ENCODE measurements at regions not wholly inside any gene's neighbourhood (a gene's known extent, or its start where the extent isn't known, plus 50 kb on each side); places are given as distances from the start of the nearest gene placed in this dataset.

DNA sequence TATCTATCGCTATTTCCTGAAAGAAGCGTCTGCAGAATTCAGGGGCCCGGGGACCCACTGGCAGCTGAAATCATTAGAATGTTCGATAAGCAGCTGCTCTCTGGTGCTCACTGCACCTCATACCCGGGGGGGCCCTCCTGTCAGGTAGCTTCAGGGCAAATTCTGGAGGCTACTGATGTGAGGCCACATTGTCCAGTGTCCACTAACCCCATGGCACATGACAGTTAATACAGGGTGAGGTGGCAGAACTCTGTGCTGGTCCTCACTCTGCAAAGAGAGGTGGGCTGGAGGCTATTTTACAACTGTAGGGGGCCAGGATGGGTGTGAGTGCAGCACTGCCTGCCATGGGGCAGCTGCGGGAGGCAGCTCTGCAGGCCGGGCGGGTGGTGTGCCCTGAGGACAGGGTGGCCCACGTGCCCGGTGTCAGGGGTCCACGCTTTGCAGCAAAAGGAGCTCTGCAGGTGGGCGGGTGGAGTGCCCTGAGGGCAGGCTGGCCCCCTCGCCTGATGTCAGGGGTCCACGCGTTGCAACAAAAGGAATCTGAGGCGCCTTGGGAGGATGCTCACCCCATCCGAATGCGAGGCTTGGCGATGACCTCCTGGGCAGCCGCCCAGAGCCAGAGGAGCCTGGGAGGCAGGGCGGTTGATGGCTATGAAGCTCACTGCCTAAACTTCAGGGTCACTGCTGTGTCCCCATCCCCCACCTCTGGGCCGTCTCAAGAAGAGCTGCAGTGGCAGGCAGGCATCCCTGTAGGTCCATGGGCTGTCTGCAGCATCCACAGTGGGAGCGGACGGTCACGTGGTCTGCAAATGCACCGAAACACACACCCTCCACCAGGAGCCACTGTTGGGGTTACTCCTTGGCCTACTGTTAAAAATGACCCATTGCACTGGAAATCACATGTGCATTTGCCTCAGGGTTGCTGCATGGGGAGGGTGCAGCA, 207.0 kb upstream of the SALL3 start:
- H2AFZ ChIP-seq (ENCODE audit: low read depth) = no peak overlapping the region
- H3K4me1 ChIP-seq (ENCODE audit: low read depth, poor library complexity, severe bottlenecking) = no peaks in the 10 kb centered on the region
- no peak overlapping the region for H3K4me3 ChIP-seq (IDR thresholded peaks at IDR 0.05; ENCODE audit: insufficient read depth, low read depth, low read length)
- no peaks in the 10 kb centered on the region for H3K27me3 ChIP-seq (ENCODE audit: insufficient read depth, low read depth)
- no peaks in the 10 kb centered on the region for H4K20me1 ChIP-seq (ENCODE audit: insufficient read depth)
- no peaks in the 10 kb centered on the region for H3K79me2 ChIP-seq (ENCODE audit: insufficient read depth, low read depth)
- H3K9ac ChIP-seq = no peak overlapping the region
- H3K36me3 ChIP-seq (ENCODE audit: insufficient read depth) = no peaks in the 10 kb centered on the region
- no peak overlapping the region for H3K4me2 ChIP-seq
- H3K27ac ChIP-seq = no peak overlapping the region
- no peak for TF ChIP-seq CTCF (conservative IDR thresholded peaks at IDR 0.05; ENCODE audit: low read depth, low read length)

GRCh38 chr18:78773303-78773755, 206.3 kb upstream of the SALL3 start:
- H3K4me2 ChIP-seq = no peak overlapping the region
- no peak overlapping the region for H2AFZ ChIP-seq (ENCODE audit: low read depth)
- H3K27me3 ChIP-seq (ENCODE audit: insufficient read depth, low read depth) = no peaks in the 10 kb centered on the region
- H3K4me1 ChIP-seq (ENCODE audit: low read depth, poor library complexity, severe bottlenecking) = no peaks in the 10 kb centered on the region
- no peak overlapping the region for H3K27ac ChIP-seq
- no peaks in the 10 kb centered on the region for H3K36me3 ChIP-seq (ENCODE audit: insufficient read depth)
- no peaks in the 10 kb centered on the region for H4K20me1 ChIP-seq (ENCODE audit: insufficient read depth)
- no peak overlapping the region for H3K4me3 ChIP-seq (IDR thresholded peaks at IDR 0.05; ENCODE audit: insufficient read depth, low read depth, low read length)
- no peak overlapping the region for H3K9ac ChIP-seq
- H3K79me2 ChIP-seq (ENCODE audit: insufficient read depth, low read depth) = no peaks in the 10 kb centered on the region
- TF ChIP-seq CTCF (conservative IDR thresholded peaks at IDR 0.05; ENCODE audit: low read depth, low read length) = no peak

DNA sequence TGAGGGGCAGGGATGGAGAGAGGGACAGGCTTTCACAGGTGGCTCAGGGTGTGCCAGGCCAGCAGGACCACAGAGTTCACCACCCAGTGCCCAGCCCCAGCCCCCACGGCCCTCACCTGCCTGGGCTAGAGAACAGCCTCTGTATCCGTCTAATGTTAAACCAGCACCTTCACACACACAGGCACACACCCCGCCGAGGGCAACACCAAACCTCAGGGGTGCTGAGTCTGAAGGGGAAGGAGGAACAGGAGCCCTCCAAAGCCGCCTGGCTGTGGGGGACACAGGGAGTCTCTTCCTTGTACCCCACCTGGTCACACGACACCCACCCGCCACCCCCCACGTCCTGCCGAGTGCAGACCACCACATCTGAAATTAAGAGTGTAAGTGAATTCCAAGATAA, 205.8 kb upstream of the SALL3 start:
- Histone ChIP-seq H3K27me3 (ENCODE audit: insufficient read depth, low read depth) (no peaks in the 10 kb centered on the region), H4K20me1 (ENCODE audit: insufficient read depth) (no peaks in the 10 kb centered on the region), H3K27ac (no peak overlapping the region), H2AFZ (ENCODE audit: low read depth) (no peak overlapping the region), H3K9ac (no peak overlapping the region), H3K79me2 (ENCODE audit: insufficient read depth, low read depth) (no peaks in the 10 kb centered on the region), H3K4me1 (ENCODE audit: low read depth, poor library complexity, severe bottlenecking) (no peaks in the 10 kb centered on the region), H3K36me3 (ENCODE audit: insufficient read depth) (no peaks in the 10 kb centered on the region), H3K4me2 (no peak overlapping the region), H3K4me3 (IDR thresholded peaks at IDR 0.05; ENCODE audit: insufficient read depth, low read depth, low read length) (no peak overlapping the region)
- TF ChIP-seq CTCF (conservative IDR thresholded peaks at IDR 0.05; ENCODE audit: low read depth, low read length) = no peak

GRCh38 chr18:78774741-78775141, 204.9 kb upstream of the SALL3 start:
- Histone ChIP-seq H3K4me1 (ENCODE audit: low read depth, poor library complexity, severe bottlenecking) (no peaks in the 10 kb centered on the region), H3K27ac (no peak overlapping the region), H3K27me3 (ENCODE audit: insufficient read depth, low read depth) (no peaks in the 10 kb centered on the region), H3K4me2 (no peak overlapping the region), H2AFZ (ENCODE audit: low read depth) (no peak overlapping the region), H3K79me2 (ENCODE audit: insufficient read depth, low read depth) (no peaks in the 10 kb centered on the region), H3K36me3 (ENCODE audit: insufficient read depth) (no peaks in the 10 kb centered on the region), H3K9ac (no peak overlapping the region), H4K20me1 (ENCODE audit: insufficient read depth) (no peaks in the 10 kb centered on the region), H3K4me3 (IDR thresholded peaks at IDR 0.05; ENCODE audit: insufficient read depth, low read depth, low read length) (no peak overlapping the region)
- no peak for TF ChIP-seq CTCF (conservative IDR thresholded peaks at IDR 0.05; ENCODE audit: low read depth, low read length)

Measured in KMS-11 (cell line).